ENCODE measurements at regions not wholly inside any gene's neighbourhood (a gene's known extent, or its start where the extent isn't known, plus 50 kb on each side); places are given as distances from the start of the nearest gene placed in this dataset.
"Not testable (repeated sequence)": the region's sequence is repeated elsewhere in the genome, so short reads cannot be mapped to it uniquely, and the experiment has no call there.

GRCh38 chr2:137886083-137886831, 78.0 kb upstream of the HNMT start:
- H3K4me1 Mint-ChIP-seq, result no peaks in the 10 kb centered on the region
- H3K27ac Mint-ChIP-seq, result no peak overlapping the region
- H3K4me3 Mint-ChIP-seq, result no peak overlapping the region
- H3K36me3 Mint-ChIP-seq, result no peaks in the 10 kb centered on the region
- H3K9me3 Mint-ChIP-seq, result peaks cover 0 to 5% (median 0%) of the 10 kb centered on the region in 3 donors
- no peaks in the 10 kb centered on the region for H3K27me3 Mint-ChIP-seq

- Mint-ChIP-seq H3K9me3 (no peaks in the 10 kb centered on the region), H3K27me3 (no peaks in the 10 kb centered on the region), H3K36me3 (no peaks in the 10 kb centered on the region), H3K4me1 (no peaks in the 10 kb centered on the region), H3K27ac (no peak overlapping the region), H3K4me3 (no peak overlapping the region)
Measured at GRCh38 chr2:137888845-137889244, 75.4 kb upstream of the HNMT start.

- Mint-ChIP-seq H3K4me1 (no peaks in the 10 kb centered on the region), H3K27ac (no peak overlapping the region), H3K36me3 (no peaks in the 10 kb centered on the region)
Measured at GRCh38 chr2:137892739-137893138, 71.5 kb upstream of the HNMT start.

GRCh38 chr2:137893145-137893544, 71.1 kb upstream of the HNMT start:
- no peaks in the 10 kb centered on the region for H3K9me3 Mint-ChIP-seq
- no peaks in the 10 kb centered on the region for H3K36me3 Mint-ChIP-seq
- H3K27ac Mint-ChIP-seq, result no peak overlapping the region
- no peaks in the 10 kb centered on the region for H3K4me1 Mint-ChIP-seq
- H3K4me3 Mint-ChIP-seq, result no peak overlapping the region
- peaks cover 1% of the 10 kb centered on the region for H3K27me3 Mint-ChIP-seq

More at GRCh38 chr2:137892739-137893138, 71.5 kb upstream of the HNMT start:
- Mint-ChIP-seq H3K9me3 (no peaks in the 10 kb centered on the region), H3K4me3 (no peak overlapping the region), H3K27me3 (peaks cover 1% of the 10 kb centered on the region)

- Mint-ChIP-seq H3K36me3 (no peaks in the 10 kb centered on the region), H3K9me3 (no peaks in the 10 kb centered on the region), H3K27ac (no peak overlapping the region), H3K27me3 (peaks cover 1% of the 10 kb centered on the region), H3K4me3 (no peak overlapping the region), H3K4me1 (no peaks in the 10 kb centered on the region)
Measured at GRCh38 chr2:137896467-137896866, 67.8 kb upstream of the HNMT start.

GRCh38 chr2:137897082-137897481, 67.2 kb upstream of the HNMT start:
- Mint-ChIP-seq H3K4me1 (no peaks in the 10 kb centered on the region), H3K27me3 (peaks cover 1% of the 10 kb centered on the region), H3K36me3 (no peaks in the 10 kb centered on the region), H3K9me3 (no peaks in the 10 kb centered on the region), H3K4me3 (no peak overlapping the region), H3K27ac (no peak overlapping the region)

GRCh38 chr2:137900421-137901141, 63.7 kb upstream of the HNMT start:
- Mint-ChIP-seq H3K27me3 (peaks cover 1% of the 10 kb centered on the region), H3K4me3 (no peak overlapping the region), H3K36me3 (no peaks in the 10 kb centered on the region), H3K27ac (no peak overlapping the region), H3K9me3 (no peaks in the 10 kb centered on the region), H3K4me1 (no peaks in the 10 kb centered on the region)

- Mint-ChIP-seq H3K36me3 (peaks cover 2% of the 10 kb centered on the region), H3K4me3 (no peak overlapping the region), H3K27me3 (no peaks in the 10 kb centered on the region), H3K27ac (no peak overlapping the region), H3K4me1 (no peaks in the 10 kb centered on the region), H3K9me3 (no peaks in the 10 kb centered on the region)
Measured at GRCh38 chr2:137910641-137911040, 53.6 kb upstream of the HNMT start.

DNA sequence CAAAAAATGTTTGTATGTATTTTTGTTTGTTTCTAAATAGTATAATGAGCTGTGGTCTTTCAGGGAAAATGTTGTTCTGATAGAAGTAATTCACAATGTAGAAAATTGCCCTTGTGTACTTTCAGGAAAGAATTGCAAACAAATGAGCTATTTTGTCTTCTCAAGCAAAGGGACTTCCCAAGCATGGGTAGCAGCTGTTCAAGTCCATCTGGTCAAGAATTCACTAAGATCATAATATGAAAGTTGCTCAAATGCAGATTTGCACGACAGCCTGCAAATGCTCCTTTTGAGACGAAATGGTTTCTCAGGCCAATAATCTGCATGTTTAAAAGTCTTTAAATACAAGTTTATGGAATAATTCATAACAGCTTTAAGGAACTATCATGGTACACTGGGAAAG, 51.9 kb upstream of the HNMT start:
- Mint-ChIP-seq H3K27ac (no peak overlapping the region), H3K4me1 (no peaks in the 10 kb centered on the region), H3K36me3 (peaks cover 2% of the 10 kb centered on the region), H3K9me3 (no peaks in the 10 kb centered on the region), H3K4me3 (no peak overlapping the region), H3K27me3 (no peaks in the 10 kb centered on the region)

- no peaks in the 10 kb centered on the region for H3K9me3 Mint-ChIP-seq
- H3K27me3 Mint-ChIP-seq, result no peaks in the 10 kb centered on the region
- no peak overlapping the region for H3K27ac Mint-ChIP-seq
- H3K4me1 Mint-ChIP-seq, result no peaks in the 10 kb centered on the region
- H3K4me3 Mint-ChIP-seq, result no peak overlapping the region
- H3K36me3 Mint-ChIP-seq, result peaks cover 2% of the 10 kb centered on the region
Measured at GRCh38 chr2:137913169-137913568, 51.1 kb upstream of the HNMT start.

GRCh38 chr2:137913648-137914047, 50.6 kb upstream of the HNMT start:
- H3K27me3 Mint-ChIP-seq, H3K27ac Mint-ChIP-seq, H3K36me3 Mint-ChIP-seq, H3K4me1 Mint-ChIP-seq, H3K9me3 Mint-ChIP-seq, H3K4me3 Mint-ChIP-seq: not testable (repeated sequence)

Data from IgD-negative memory B cell (primary cell).